Hepatocyte (in vitro differentiated cells): ENCODE measurements at regions not wholly inside any gene's neighbourhood (a gene's known extent, or its start where the extent isn't known, plus 50 kb on each side); places are given as distances from the start of the nearest gene placed in this dataset.

Experiments
- DNase-seq: peaks from one replicate; pipeline ENCODE4 v3.0.0-alpha.2; 2016; ENCODE audit warnings: low spot score
- H2AFZ ChIP-seq: fragments of 200-600 bp; sonication (generic); 2 replicates; pipeline ENCODE4 v1.6.0; 2016; ENCODE audit warnings: antibody characterized with exemption, mild to moderate bottlenecking
- H3K27ac ChIP-seq: fragments of 200-600 bp; sonication (generic); 2 replicates; pipeline ENCODE4 v1.5.1; 2016; ENCODE audit warnings: mild to moderate bottlenecking
- H3K27me3 ChIP-seq: fragments of 200-600 bp; sonication (generic); 2 replicates; pipeline ENCODE4 v1.6.1; 2016
- H3K36me3 ChIP-seq: fragments of 200-600 bp; sonication (generic); replicated peaks from 2 replicates; pipeline ENCODE4 v1.5.1; 2016; ENCODE audit warnings: low read depth; ENCODE audit not compliant: insufficient read depth
- H3K4me1 ChIP-seq: fragments of 200-600 bp; sonication (generic); 2 replicates; pipeline ENCODE4 v1.5.1; 2016; ENCODE audit warnings: mild to moderate bottlenecking, moderate library complexity; ENCODE audit not compliant: insufficient read depth
- H3K4me2 ChIP-seq: fragments of 200-600 bp; sonication (generic); 2 replicates; pipeline ENCODE4 v1.6.0; 2016
- H3K4me3 ChIP-seq: fragments of 200-600 bp; sonication (generic); 2 replicates; pipeline ENCODE4 v1.5.1; 2016; ENCODE audit warnings: mild to moderate bottlenecking
- H3K79me2 ChIP-seq: fragments of 200-600 bp; sonication (generic); 2 replicates; pipeline ENCODE4 v1.6.0; 2017; ENCODE audit warnings: mild to moderate bottlenecking
- H3K9me2 ChIP-seq: fragments of 200-600 bp; sonication (generic); replicated peaks from 2 replicates; pipeline ENCODE4 v1.6.0; 2017; ENCODE audit warnings: mild to moderate bottlenecking; ENCODE audit not compliant: insufficient read depth
- H3K9me3 ChIP-seq: fragments of 200-600 bp; sonication (generic); 2 replicates; pipeline ENCODE4 v1.5.1; 2016; ENCODE audit warnings: low read depth, mild to moderate bottlenecking
- H4K20me1 ChIP-seq: fragments of 200-600 bp; sonication (generic); 2 replicates; pipeline ENCODE4 v1.6.0; 2016; ENCODE audit warnings: mild to moderate bottlenecking; ENCODE audit not compliant: insufficient read depth, poor library complexity, severe bottlenecking
- CTCF ChIP-seq: fragments of 200-600 bp; sonication (generic); IDR thresholded peaks from 2 replicates; pipeline ENCODE4 v1.5.1; 2016; ENCODE audit warnings: antibody characterized with exemption, mild to moderate bottlenecking; ENCODE audit not compliant: poor library complexity
- EZH2 ChIP-seq: fragments of 200-600 bp; sonication (generic); IDR thresholded peaks from 2 replicates; pipeline ENCODE4 v1.6.1; 2016; ENCODE audit warnings: antibody characterized with exemption, mild to moderate bottlenecking, borderline replicate concordance
- EZH2phosphoT487 ChIP-seq: fragments of 200-600 bp; sonication (generic); IDR thresholded peaks from one replicate; pipeline ENCODE4 v1.6.1; 2018; ENCODE audit warnings: antibody characterized with exemption, mild to moderate bottlenecking, low read depth, moderate library complexity; ENCODE audit not compliant: unreplicated experiment, severe bottlenecking
- WGBS: methylation state at CpG from one replicate; pipeline ENCODE4 v1.1.6; 2016; ENCODE audit warnings: low lambda C conversion rate; ENCODE audit errors: missing lambda C conversion rate; 5-methylcytosine and 5-hydroxymethylcytosine counted together

- Histone ChIP-seq H3K9me2 (no peaks in the 10 kb centered on the region), H3K27me3 (no peaks in the 10 kb centered on the region), H3K4me2 (no peak overlapping the region), H3K27ac (no peak overlapping the region), H3K4me1 (no peaks in the 10 kb centered on the region), H3K79me2 (no peaks in the 10 kb centered on the region), H3K4me3 (no peak overlapping the region), H3K36me3 (no peaks in the 10 kb centered on the region), H4K20me1 (no peaks in the 10 kb centered on the region), H3K9me3 (no peaks in the 10 kb centered on the region), H2AFZ (no peak overlapping the region)
- TF ChIP-seq EZH2, result no peak
- DNase-seq, result no peak
These were observed 454.0 kb upstream of the C1orf87 start for GRCh38 chr1:60527567-60527966.

GRCh38 chr1:60516996-60517395 lies 443.4 kb upstream of the C1orf87 start:
- H2AFZ ChIP-seq, result no peak overlapping the region
- no peaks in the 10 kb centered on the region for H3K4me1 ChIP-seq
- 72% methylated on average over 3 of the region's 3 CpGs for WGBS
- no peaks in the 10 kb centered on the region for H3K9me3 ChIP-seq
- no peaks in the 10 kb centered on the region for H3K27me3 ChIP-seq
- H3K27ac ChIP-seq, result no peak overlapping the region
- H3K4me3 ChIP-seq, result no peak overlapping the region
- H3K9me2 ChIP-seq, result no peaks in the 10 kb centered on the region
- H3K4me2 ChIP-seq, result no peak overlapping the region
- no peaks in the 10 kb centered on the region for H3K36me3 ChIP-seq
- TF ChIP-seq EZH2phosphoT487 (no peak), EZH2 (no peak)
- H4K20me1 ChIP-seq, result no peaks in the 10 kb centered on the region
- DNase-seq, result no peak
- no peaks in the 10 kb centered on the region for H3K79me2 ChIP-seq

GRCh38 chr1:60510162-60510561 lies 436.6 kb upstream of the C1orf87 start:
- Histone ChIP-seq H4K20me1 (no peaks in the 10 kb centered on the region), H3K36me3 (no peaks in the 10 kb centered on the region), H3K4me1 (no peaks in the 10 kb centered on the region), H3K9me2 (no peaks in the 10 kb centered on the region), H3K4me2 (no peak overlapping the region), H3K9me3 (no peaks in the 10 kb centered on the region), H2AFZ (no peak overlapping the region), H3K4me3 (no peak overlapping the region), H3K79me2 (no peaks in the 10 kb centered on the region), H3K27ac (no peak overlapping the region), H3K27me3 (no peaks in the 10 kb centered on the region)
- TF ChIP-seq EZH2phosphoT487 (no peak), EZH2 (no peak), CTCF (no peak)
- no peak for DNase-seq

- 73% methylated on average over 3 of the region's 3 CpGs for whole genome bisulfite sequencing
- no peak for DNase-seq
- TF ChIP-seq EZH2phosphoT487 (no peak), CTCF (no peak), EZH2 (no peak)
- H3K9me2 ChIP-seq, result no peaks in the 10 kb centered on the region
- H3K27me3 ChIP-seq, result no peaks in the 10 kb centered on the region
- H3K9me3 ChIP-seq, result no peaks in the 10 kb centered on the region
- H3K4me3 ChIP-seq, result no peak overlapping the region
- no peak overlapping the region for H3K4me2 ChIP-seq
- no peaks in the 10 kb centered on the region for H4K20me1 ChIP-seq
- H3K4me1 ChIP-seq, result no peaks in the 10 kb centered on the region
- H3K36me3 ChIP-seq, result no peaks in the 10 kb centered on the region
- no peak overlapping the region for H3K27ac ChIP-seq
- no peak overlapping the region for H2AFZ ChIP-seq
- no peaks in the 10 kb centered on the region for H3K79me2 ChIP-seq
These were observed 430.8 kb upstream of the C1orf87 start for GRCh38 chr1:60504206-60504840.
